Heart left ventricle (tissue), 16 donors: ENCODE measurements at regions not wholly inside any gene's neighbourhood (a gene's known extent, or its start where the extent isn't known, plus 50 kb on each side); places are given as distances from the start of the nearest gene placed in this dataset.
"Not testable (repeated sequence)": the region's sequence is repeated elsewhere in the genome, so short reads cannot be mapped to it uniquely, and the experiment has no call there.

Source experiments
- ATAC-seq, 4 donors: fragments of 200-7000 bp; cut with Tn5 transposase; one replicate each; pipeline ENCODE4 v1.9.1; 2020 to 2022; ENCODE audit warnings: moderate library complexity in 4 of 4, mild to moderate bottlenecking in 3 of 4, moderate number of reproducible peaks in 1 of 4
- DNase-seq, 5 donors: peaks; one replicate each; pipeline ENCODE4 v3.0.0-alpha.2; 2020
- H3K27ac ChIP-seq, 12 donors: fragments of 200-600 bp; sonication (generic) in 4 of 12; one replicate each; pipeline versions ENCODE4 v1.5.0 to v1.8.0; 2016 to 2022; ENCODE audit warnings: mild to moderate bottlenecking in 2 of 12
- H3K27me3 ChIP-seq, 9 donors: fragments of 200-600 bp; sonication (generic) in 2 of 9; one replicate each; pipeline versions ENCODE4 v1.5.1 to v1.8.0; 2016 to 2022; ENCODE audit warnings: mild to moderate bottlenecking in 3 of 9
- H3K36me3 ChIP-seq, 9 donors: fragments of 200-600 bp; sonication (generic) in 2 of 9; one replicate each; pipeline versions ENCODE4 v1.5.0 to v1.8.0; 2018 to 2022; ENCODE audit warnings: mild to moderate bottlenecking in 2 of 9
- H3K4me1 ChIP-seq, 12 donors: fragments of 200-600 bp; sonication (generic) in 4 of 12; one replicate each; pipeline versions ENCODE4 v1.5.0 to v1.8.0; 2016 to 2022; ENCODE audit warnings: mild to moderate bottlenecking in 3 of 12
- H3K4me3 ChIP-seq, 12 donors: fragments of 200-600 bp; sonication (generic) in 4 of 12; one replicate each; pipeline versions ENCODE4 v1.5.0 to v1.8.0; 2017 to 2022; ENCODE audit warnings: mild to moderate bottlenecking in 9 of 12, moderate library complexity in 4 of 12
- H3K9me3 ChIP-seq, 12 donors: fragments of 200-600 bp; sonication (generic) in 4 of 12; one replicate each; pipeline versions ENCODE4 v1.5.0 to v1.8.0; 2016 to 2022; ENCODE audit warnings: mild to moderate bottlenecking in 1 of 12
- POLR2A ChIP-seq, 2 donors: fragments of 450-650 bp; IDR thresholded peaks; one replicate each; pipeline ENCODE4 v1.6.1; 2017; ENCODE audit warnings: antibody characterized with exemption in 2 of 2, mild to moderate bottlenecking in 2 of 2, moderate library complexity in 2 of 2
- WGBS, 4 donors: extraction: QIAGEN DNeasy Blood & Tissue Kit in 2 of 4; methylation state at CpG; one replicate each; pipeline versions ENCODE4 v1.1.5 to v1.1.7; 2013 to 2018; 5-methylcytosine and 5-hydroxymethylcytosine counted together
- intact Hi-C, 10 donors: fragments of 100-400 bp; cut with DNase I; formaldehyde crosslinking; loops; one replicate each; pipeline versions ENCODE4 v1.11.1 to v1.14.2; 2022
- TF ChIP-seq, protein P1 (sequence below), 12 donors: fragments of 200-600 bp; sonication (generic) in 4 of 12; IDR thresholded peaks; one replicate each; pipeline versions ENCODE4 v1.5.0 to v1.8.0; 2018 to 2022; ENCODE audit warnings: antibody characterized with exemption in 12 of 12, mild to moderate bottlenecking in 5 of 12
- donor health status: ischemic (EF 13 %, LVEDD 7.1; RV severe dilation, severe dysfunction).
- donor health status: healthy with polysubstance abuse.
- donor health status: DM: no; HTN: yes; CAD: no.
- donor health status: DM: no; HTN: no; CAD: no.
- donor health status: ischemic (EF 25% LVEDD 6.9; RV normal size, moderate dysfunction).
- donor health status: ischemic (EF 25% LVEDD 5.7; RV mildly dilated, moderate dysfunction).
- donor health status: healthy.
- donor health status: DM: yes; HTN: yes; CAD: no.
- donor health status: ischemic (EF 35%, LVEDD 5.7; RV mildly dilated, moderate dysfunction).
- donor health status: nonischemic (EF 11% LVEDD 7.7; RV severe dilation, severe dysfunction).
- donor health status: DM: yes; HTN: yes; CAD: no.
- donor health status: PGD.
- donor health status: ischemic (EF 29% LVEDD 5.4; RV normal size, mild dysfunction).
- donor health status: nonischemic (EF 23%, LVEDD 6.1; RV moderate dilation, normal function).

DNA sequence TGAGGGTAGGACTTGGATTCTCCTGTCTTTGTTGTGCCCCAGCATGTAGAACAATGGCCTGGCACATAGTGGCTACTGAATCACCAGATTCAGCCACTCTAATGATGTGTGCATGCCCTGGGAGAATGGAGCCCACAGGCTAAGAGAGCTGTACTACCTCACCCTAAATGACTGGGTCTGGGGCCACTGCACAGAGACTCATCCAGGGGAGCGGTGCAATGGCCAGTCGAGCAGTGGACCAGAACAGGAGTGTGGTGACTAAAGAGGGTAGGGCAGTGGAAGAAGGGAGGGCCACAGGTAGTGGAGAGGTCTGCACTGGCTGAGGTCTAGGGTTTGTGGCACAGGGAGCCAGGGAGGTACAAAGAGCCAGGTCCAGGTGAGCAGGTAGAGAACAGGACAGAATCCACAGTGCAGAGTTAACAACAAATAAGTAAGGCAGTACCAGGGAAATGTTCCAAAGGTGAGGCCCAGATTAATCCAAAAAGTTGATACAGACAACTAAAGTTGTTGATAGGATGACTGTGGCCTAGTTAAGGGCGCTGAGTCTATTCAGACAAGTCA lies 142.7 kb upstream of the ATP11B start:
- Histone ChIP-seq H3K4me1 (no peaks in the 10 kb centered on the region), H3K27me3 (no peaks in the 10 kb centered on the region), H3K9me3 (peaks cover 0 to 7% (median 0%) of the 10 kb centered on the region in 12 donors), H3K4me3 (no peak overlapping the region), H3K36me3 (no peaks in the 10 kb centered on the region), H3K27ac (no peak overlapping the region)
- intact Hi-C loops = no loop called here
- 75 to 89% (median 83%) methylated on average over 3 of the region's 3 CpGs for WGBS, 4 donors
- ATAC-seq (peak in 1 of 4 donors; percentile 18), DNase-seq (no peak)
- no peak for TF ChIP-seq POLR2A (IDR thresholded peaks at IDR 0.05)
- TF ChIP-seq, protein P1, sequence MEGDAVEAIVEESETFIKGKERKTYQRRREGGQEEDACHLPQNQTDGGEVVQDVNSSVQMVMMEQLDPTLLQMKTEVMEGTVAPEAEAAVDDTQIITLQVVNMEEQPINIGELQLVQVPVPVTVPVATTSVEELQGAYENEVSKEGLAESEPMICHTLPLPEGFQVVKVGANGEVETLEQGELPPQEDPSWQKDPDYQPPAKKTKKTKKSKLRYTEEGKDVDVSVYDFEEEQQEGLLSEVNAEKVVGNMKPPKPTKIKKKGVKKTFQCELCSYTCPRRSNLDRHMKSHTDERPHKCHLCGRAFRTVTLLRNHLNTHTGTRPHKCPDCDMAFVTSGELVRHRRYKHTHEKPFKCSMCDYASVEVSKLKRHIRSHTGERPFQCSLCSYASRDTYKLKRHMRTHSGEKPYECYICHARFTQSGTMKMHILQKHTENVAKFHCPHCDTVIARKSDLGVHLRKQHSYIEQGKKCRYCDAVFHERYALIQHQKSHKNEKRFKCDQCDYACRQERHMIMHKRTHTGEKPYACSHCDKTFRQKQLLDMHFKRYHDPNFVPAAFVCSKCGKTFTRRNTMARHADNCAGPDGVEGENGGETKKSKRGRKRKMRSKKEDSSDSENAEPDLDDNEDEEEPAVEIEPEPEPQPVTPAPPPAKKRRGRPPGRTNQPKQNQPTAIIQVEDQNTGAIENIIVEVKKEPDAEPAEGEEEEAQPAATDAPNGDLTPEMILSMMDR (IDR thresholded peaks at IDR 0.05) = no peak

DNA sequence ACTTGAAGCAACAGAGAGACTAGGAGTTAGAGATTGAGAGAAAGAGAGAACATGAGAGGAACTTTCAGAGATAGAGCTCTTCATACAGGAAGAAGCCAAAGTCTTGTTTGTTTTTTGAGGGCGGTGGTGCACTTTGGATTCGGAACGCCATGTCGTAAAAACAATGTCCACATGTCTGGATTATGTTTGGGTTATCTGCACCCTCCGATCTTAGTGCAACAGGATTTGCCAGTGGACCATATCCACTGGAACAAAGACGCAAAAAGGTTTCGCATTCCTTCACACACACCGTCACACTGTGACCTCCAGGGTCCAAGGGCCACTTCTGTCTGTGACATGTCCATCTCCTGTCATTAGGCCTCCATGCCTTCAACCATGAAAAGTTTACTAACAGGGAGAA lies 141.8 kb upstream of the ATP11B start:
- ATAC-seq (no peak), DNase-seq (no peak)
- Histone ChIP-seq H3K36me3 (no peaks in the 10 kb centered on the region), H3K9me3 (peaks cover 0 to 7% (median 0%) of the 10 kb centered on the region in 12 donors), H3K4me3 (no peak overlapping the region), H3K4me1 (no peaks in the 10 kb centered on the region), H3K27me3 (peaks cover 0 to 4% (median 0%) of the 10 kb centered on the region in 9 donors), H3K27ac (no peak overlapping the region)
- TF ChIP-seq, protein P1 (IDR thresholded peaks at IDR 0.05) = no peak
- TF ChIP-seq POLR2A (IDR thresholded peaks at IDR 0.05) = no peak
- WGBS, 4 donors = 79 to 88% (median 84%) methylated on average over 8 of the region's 8 CpGs
- intact Hi-C loops = no loop called here

DNA sequence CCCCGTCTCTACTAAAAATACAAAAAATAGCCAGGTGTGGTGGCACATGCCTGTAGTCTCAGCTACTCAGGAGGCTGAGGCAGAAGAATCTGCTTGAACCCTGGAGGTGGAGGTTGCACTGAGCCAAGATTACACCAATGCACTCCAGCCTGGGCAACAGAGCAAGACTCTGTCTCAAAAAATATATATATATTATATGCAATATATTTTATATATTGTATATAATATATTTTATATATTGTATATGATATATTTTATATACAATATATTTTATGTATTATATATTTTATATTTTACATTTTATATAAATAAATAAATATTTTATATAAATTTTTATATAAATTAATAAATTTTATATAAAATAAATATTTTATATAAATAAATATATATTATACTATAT lies 140.2 kb upstream of the ATP11B start:
- 89 to 100% (median 98%) methylated on average over 1 of the region's 1 CpG for WGBS, 4 donors
- H3K27me3 ChIP-seq, H3K4me1 ChIP-seq, intact Hi-C loops, H3K4me3 ChIP-seq, H3K9me3 ChIP-seq, H3K27ac ChIP-seq, H3K36me3 ChIP-seq, ATAC-seq, DNase-seq: not testable (repeated sequence)

DNA sequence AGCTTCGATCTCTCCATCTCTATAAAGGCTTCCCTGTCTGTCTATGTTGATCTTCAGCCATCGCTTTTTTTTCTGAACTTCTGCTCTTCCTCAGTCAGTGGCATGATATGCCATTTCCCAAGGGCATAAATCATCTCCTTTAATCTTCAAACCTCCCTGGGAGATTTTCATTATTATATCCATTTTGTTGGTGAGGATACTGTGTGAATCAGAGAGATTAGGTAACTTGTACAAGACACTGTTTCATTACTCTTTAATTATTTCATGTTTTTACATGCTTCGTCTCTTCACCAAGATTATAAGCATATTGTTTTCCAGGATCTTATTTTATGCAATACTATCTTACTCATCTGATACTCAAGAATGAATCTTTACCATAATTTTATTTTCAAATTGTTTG lies 124.8 kb upstream of the ATP11B start:
- ATAC-seq = no peak
- TF ChIP-seq, protein P1 (IDR thresholded peaks at IDR 0.05) = no peak
- TF ChIP-seq POLR2A (IDR thresholded peaks at IDR 0.05) = no peak
- Histone ChIP-seq H3K4me1 (no peaks in the 10 kb centered on the region), H3K27ac (no peak overlapping the region), H3K27me3 (peaks cover 0 to 29% (median 0%) of the 10 kb centered on the region in 9 donors), H3K4me3 (no peak overlapping the region), H3K9me3 (peaks cover 0 to 7% (median 0%) of the 10 kb centered on the region in 12 donors), H3K36me3 (no peaks in the 10 kb centered on the region)
- intact Hi-C loops = no loop called here
- 76 to 90% (median 82%) methylated on average over 3 of the region's 3 CpGs for WGBS, 4 donors
- DNase-seq = no peak

DNA sequence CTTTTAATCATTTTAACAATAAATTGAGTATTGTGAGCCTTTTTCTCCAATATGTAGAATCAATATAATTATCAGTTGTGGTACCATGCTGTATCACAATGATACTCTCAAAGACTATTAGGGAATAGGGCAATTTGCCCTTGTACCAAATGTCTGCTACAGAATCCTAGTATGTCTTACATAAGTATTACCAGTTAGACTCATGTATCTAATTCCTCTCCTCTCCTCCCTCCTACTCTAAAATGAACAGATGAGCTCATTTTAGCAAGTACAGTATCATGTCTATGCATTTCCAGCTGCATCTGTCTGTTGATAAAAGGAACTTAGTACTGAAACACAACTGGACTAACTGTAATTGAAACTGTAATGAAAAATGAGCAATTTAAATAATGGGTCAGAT lies 124.3 kb upstream of the ATP11B start:
- Histone ChIP-seq H3K4me3 (no peak overlapping the region), H3K27ac (no peak overlapping the region), H3K9me3 (peaks cover 0 to 7% (median 0%) of the 10 kb centered on the region in 12 donors), H3K4me1 (no peaks in the 10 kb centered on the region), H3K27me3 (peaks cover 0 to 26% (median 0%) of the 10 kb centered on the region in 9 donors), H3K36me3 (no peaks in the 10 kb centered on the region)
- DNase-seq = no peak
- TF ChIP-seq POLR2A (IDR thresholded peaks at IDR 0.05) = no peak
- TF ChIP-seq, protein P1 (IDR thresholded peaks at IDR 0.05) = no peak
- no peak for ATAC-seq
- intact Hi-C loops = no loop called here
